ENCODE measurements at regions not wholly inside any gene's neighbourhood (a gene's known extent, or its start where the extent isn't known, plus 50 kb on each side); places are given as distances from the start of the nearest gene placed in this dataset.
"Not testable (repeated sequence)": the region's sequence is repeated elsewhere in the genome, so short reads cannot be mapped to it uniquely, and the experiment has no call there.

GRCh38 chr15:34496207-34496995 lies 58.8 kb upstream of the GOLGA8A start:
- peaks cover 20% of the 10 kb centered on the region for H3K27me3 ChIP-seq (ENCODE audit: control insufficient read depth, low read length)
- H3K9me3 ChIP-seq (ENCODE audit: control insufficient read depth, insufficient read depth, low read length), result no peaks in the 10 kb centered on the region
- no peak overlapping the region for H3K4me2 ChIP-seq (ENCODE audit: low read length)
- H3K79me2 ChIP-seq (ENCODE audit: control insufficient read depth, low read length), result no peaks in the 10 kb centered on the region
- no peaks in the 10 kb centered on the region for H3F3A ChIP-seq (ENCODE audit: control insufficient read depth, insufficient read depth)
- H3K36me3 ChIP-seq (ENCODE audit: control insufficient read depth, low read length), result no peaks in the 10 kb centered on the region
- no peak overlapping the region for H3K4me3 ChIP-seq (ENCODE audit: low read length)
- no peak overlapping the region for H3K27ac ChIP-seq (ENCODE audit: low read depth, low read length)
- TF ChIP-seq EZH2phosphoT487 (IDR thresholded peaks at IDR 0.05; ENCODE audit: borderline replicate concordance, low read length), result no peak
- TF ChIP-seq CTCF (IDR thresholded peaks at IDR 0.05; ENCODE audit: low read depth, low read length, poor library complexity, severe bottlenecking), result no peak
- H4K20me1 ChIP-seq (ENCODE audit: control insufficient read depth, insufficient read depth, low read depth, low read length), result no peaks in the 10 kb centered on the region
- H3K9me2 ChIP-seq (replicated peaks; ENCODE audit: control insufficient read depth, low read length), result no peaks in the 10 kb centered on the region
- 0 out of 2 replicates have a peak, but pooled peaks cover 3% of the 10 kb centered on the region for H3K4me1 ChIP-seq (ENCODE audit: control insufficient read depth, low read length)

- not testable (repeated sequence) for H3K4me2 ChIP-seq (ENCODE audit: low read length); H3K9me3 ChIP-seq (ENCODE audit: control insufficient read depth, insufficient read depth, low read length); H3K79me2 ChIP-seq (ENCODE audit: control insufficient read depth, low read length); H3K27ac ChIP-seq (ENCODE audit: low read depth, low read length); H4K20me1 ChIP-seq (ENCODE audit: control insufficient read depth, insufficient read depth, low read depth, low read length); H3K36me3 ChIP-seq (ENCODE audit: control insufficient read depth, low read length); H3K4me3 ChIP-seq (ENCODE audit: low read length); H3F3A ChIP-seq (ENCODE audit: control insufficient read depth, insufficient read depth); H3K9me2 ChIP-seq (replicated peaks; ENCODE audit: control insufficient read depth, low read length); H3K4me1 ChIP-seq (ENCODE audit: control insufficient read depth, low read length)
- H3K27me3 ChIP-seq (ENCODE audit: control insufficient read depth, low read length), result peaks cover 14% of the 10 kb centered on the region
Observed at GRCh38 chr15:34495707-34496106, 58.1 kb upstream of the GOLGA8A start.

- Histone ChIP-seq H3F3A (ENCODE audit: control insufficient read depth, insufficient read depth) (no peaks in the 10 kb centered on the region), H3K4me2 (ENCODE audit: low read length) (no peak overlapping the region), H3K4me1 (ENCODE audit: control insufficient read depth, low read length) (no peaks in the 10 kb centered on the region), H3K9me2 (replicated peaks; ENCODE audit: control insufficient read depth, low read length) (no peaks in the 10 kb centered on the region), H3K4me3 (ENCODE audit: low read length) (no peak overlapping the region), H4K20me1 (ENCODE audit: control insufficient read depth, insufficient read depth, low read depth, low read length) (no peaks in the 10 kb centered on the region), H3K36me3 (ENCODE audit: control insufficient read depth, low read length) (no peaks in the 10 kb centered on the region), H3K79me2 (ENCODE audit: control insufficient read depth, low read length) (no peaks in the 10 kb centered on the region), H3K9me3 (ENCODE audit: control insufficient read depth, insufficient read depth, low read length) (no peaks in the 10 kb centered on the region), H3K27ac (ENCODE audit: low read depth, low read length) (no peak overlapping the region), H3K27me3 (ENCODE audit: control insufficient read depth, low read length) (peaks cover 9% of the 10 kb centered on the region)
- TF ChIP-seq EZH2phosphoT487 (IDR thresholded peaks at IDR 0.05; ENCODE audit: borderline replicate concordance, low read length) (no peak), CTCF (IDR thresholded peaks at IDR 0.05; ENCODE audit: low read depth, low read length, poor library complexity, severe bottlenecking) (no peak)
Observed at GRCh38 chr15:34494084-34494399, 56.4 kb upstream of the GOLGA8A start.

GRCh38 chr15:34493001-34493400 lies 55.4 kb upstream of the GOLGA8A start:
- Histone ChIP-seq H3K27ac (ENCODE audit: low read depth, low read length) (no peak overlapping the region), H3F3A (ENCODE audit: control insufficient read depth, insufficient read depth) (no peaks in the 10 kb centered on the region), H3K27me3 (ENCODE audit: control insufficient read depth, low read length) (peaks cover 5% of the 10 kb centered on the region), H4K20me1 (ENCODE audit: control insufficient read depth, insufficient read depth, low read depth, low read length) (no peaks in the 10 kb centered on the region), H3K4me2 (ENCODE audit: low read length) (no peak overlapping the region), H3K9me2 (replicated peaks; ENCODE audit: control insufficient read depth, low read length) (no peaks in the 10 kb centered on the region), H3K36me3 (ENCODE audit: control insufficient read depth, low read length) (no peaks in the 10 kb centered on the region), H3K4me1 (ENCODE audit: control insufficient read depth, low read length) (no peaks in the 10 kb centered on the region), H3K9me3 (ENCODE audit: control insufficient read depth, insufficient read depth, low read length) (no peaks in the 10 kb centered on the region), H3K4me3 (ENCODE audit: low read length) (no peak overlapping the region), H3K79me2 (ENCODE audit: control insufficient read depth, low read length) (no peaks in the 10 kb centered on the region)
- TF ChIP-seq EZH2phosphoT487 (IDR thresholded peaks at IDR 0.05; ENCODE audit: borderline replicate concordance, low read length) (no peak), CTCF (IDR thresholded peaks at IDR 0.05; ENCODE audit: low read depth, low read length, poor library complexity, severe bottlenecking) (no peak)

DNA sequence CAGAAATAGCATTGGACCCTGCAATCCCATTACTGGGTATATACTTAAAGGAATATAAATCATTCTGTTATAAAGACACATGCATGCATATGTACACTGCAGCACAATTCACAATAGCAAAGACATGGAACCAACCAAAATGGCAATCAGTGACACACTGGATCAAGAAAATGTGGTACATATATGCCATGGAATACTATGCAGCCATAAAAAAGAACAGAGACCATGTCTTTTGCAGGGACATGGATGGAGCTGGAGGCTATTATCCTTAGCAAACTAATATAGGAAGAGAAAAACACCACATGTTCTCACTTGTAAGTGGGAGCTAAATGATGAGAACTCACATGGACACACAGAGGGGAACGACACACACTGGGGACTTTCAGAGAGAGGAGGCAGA lies 53.9 kb upstream of the GOLGA8A start:
- not testable (repeated sequence) for H3K4me2 ChIP-seq (ENCODE audit: low read length); H3K27ac ChIP-seq (ENCODE audit: low read depth, low read length); H3K9me2 ChIP-seq (replicated peaks; ENCODE audit: control insufficient read depth, low read length); H3F3A ChIP-seq (ENCODE audit: control insufficient read depth, insufficient read depth); H3K4me3 ChIP-seq (ENCODE audit: low read length); H4K20me1 ChIP-seq (ENCODE audit: control insufficient read depth, insufficient read depth, low read depth, low read length); H3K79me2 ChIP-seq (ENCODE audit: control insufficient read depth, low read length); H3K4me1 ChIP-seq (ENCODE audit: control insufficient read depth, low read length); H3K36me3 ChIP-seq (ENCODE audit: control insufficient read depth, low read length); H3K9me3 ChIP-seq (ENCODE audit: control insufficient read depth, insufficient read depth, low read length); H3K27me3 ChIP-seq (ENCODE audit: control insufficient read depth, low read length)
